ENCODE measurements at regions not wholly inside any gene's neighbourhood (a gene's known extent, or its start where the extent isn't known, plus 50 kb on each side); places are given as distances from the start of the nearest gene placed in this dataset.

DNA sequence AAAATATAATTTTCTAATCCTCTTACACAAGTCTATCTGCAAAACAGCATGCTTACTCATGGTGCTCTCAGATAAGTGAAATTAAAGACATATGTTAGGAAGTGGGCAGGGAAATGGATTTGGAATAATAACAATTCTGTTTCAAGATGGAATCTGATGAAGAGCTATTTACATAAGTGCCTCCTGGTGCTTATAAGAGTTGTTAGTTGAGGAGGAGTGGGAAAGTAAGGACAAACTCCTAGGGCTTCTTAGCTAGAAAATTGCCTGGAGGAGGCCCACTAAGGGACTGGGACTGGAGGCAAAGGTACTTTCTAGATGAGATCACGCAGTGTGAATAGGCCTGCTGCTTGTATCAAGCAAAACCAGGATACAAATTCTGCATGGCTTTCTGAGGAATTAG, 939.8 kb downstream of the GLUD2 start:
- no peaks in the 10 kb centered on the region for H3K9me3 ChIP-seq
- ATAC-seq: no peak
- H3K4me1 ChIP-seq: no peaks in the 10 kb centered on the region
- no peak overlapping the region for H3K27ac ChIP-seq
- H3K27me3 ChIP-seq: no peaks in the 10 kb centered on the region
- no peaks in the 10 kb centered on the region for H3K36me3 ChIP-seq
- TF ChIP-seq POLR2A (IDR thresholded peaks at IDR 0.05) (no peak), CTCF (IDR thresholded peaks at IDR 0.05) (no peak), EP300 (IDR thresholded peaks at IDR 0.05) (no peak), POLR2AphosphoS5 (IDR thresholded peaks at IDR 0.05) (no peak)
- no peak overlapping the region for H3K4me3 ChIP-seq
- WGBS, 2 donors (ENCODE audit: low coverage in 1 of 2): 56 to 73% methylated on average over 1 of the region's 1 CpG

DNA sequence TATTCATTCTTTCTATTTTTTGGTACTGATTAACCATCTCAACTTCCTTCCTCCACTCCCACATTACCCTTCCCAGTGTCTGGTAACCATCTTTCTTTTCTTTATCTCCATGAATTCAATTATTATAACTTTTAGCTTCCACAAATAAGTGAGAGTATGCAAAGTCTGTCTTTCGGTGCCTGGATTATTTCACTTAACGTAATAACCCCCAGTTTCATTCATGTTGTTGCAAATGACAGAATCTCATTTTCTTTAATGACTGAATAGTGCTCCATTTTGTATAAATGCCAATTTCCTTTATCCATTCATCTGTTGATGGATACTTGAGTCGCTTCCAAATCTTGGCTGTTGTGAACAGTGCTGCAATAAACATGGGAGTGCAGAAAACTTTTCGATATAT, 940.4 kb downstream of the GLUD2 start:
- TF ChIP-seq EP300 (IDR thresholded peaks at IDR 0.05) (no peak), CTCF (IDR thresholded peaks at IDR 0.05) (no peak), POLR2AphosphoS5 (IDR thresholded peaks at IDR 0.05) (no peak), POLR2A (IDR thresholded peaks at IDR 0.05) (no peak)
- Histone ChIP-seq H3K9me3 (no peaks in the 10 kb centered on the region), H3K36me3 (no peaks in the 10 kb centered on the region), H3K27ac (no peak overlapping the region), H3K27me3 (no peaks in the 10 kb centered on the region), H3K4me3 (no peak overlapping the region), H3K4me1 (no peaks in the 10 kb centered on the region)
- 64 to 84% methylated on average over 2 to 4 of the region's 4 CpGs for WGBS, 2 donors (ENCODE audit: low coverage in 1 of 2)
- ATAC-seq: no peak

DNA sequence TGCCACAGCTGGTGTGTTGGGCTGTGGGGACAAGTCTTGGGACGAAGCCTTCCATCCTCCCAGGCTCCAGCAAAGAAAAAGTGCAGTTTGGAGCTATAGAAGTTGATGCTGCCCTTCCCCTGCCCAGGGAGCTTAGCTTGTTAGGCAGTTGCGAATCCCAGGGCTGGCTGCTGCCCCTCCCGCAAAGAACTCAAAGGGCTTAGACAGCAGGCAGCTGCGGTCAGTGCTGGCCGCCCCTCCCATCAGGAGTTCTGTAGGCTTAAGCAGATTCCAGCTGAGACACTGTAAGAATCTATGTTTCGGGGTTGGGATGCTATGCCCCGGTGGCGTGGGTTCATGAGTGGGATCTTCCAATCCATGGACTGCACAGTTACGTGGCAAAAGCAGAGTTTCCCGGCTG, 956.7 kb downstream of the GLUD2 start:
- Histone ChIP-seq H3K27me3 (no peaks in the 10 kb centered on the region), H3K36me3 (no peaks in the 10 kb centered on the region), H3K4me3 (no peak overlapping the region), H3K9me3 (no peaks in the 10 kb centered on the region), H3K27ac (no peak overlapping the region), H3K4me1 (no peaks in the 10 kb centered on the region)
- WGBS, 2 donors (ENCODE audit: low coverage in 1 of 2): no CpG with 5 or more reads among the region's 10 CpGs
- no peak for ATAC-seq
- no peak for TF ChIP-seq POLR2AphosphoS5 (IDR thresholded peaks at IDR 0.05)
- no peak for TF ChIP-seq CTCF (IDR thresholded peaks at IDR 0.05)
- TF ChIP-seq POLR2A (IDR thresholded peaks at IDR 0.05): no peak
- TF ChIP-seq EP300 (IDR thresholded peaks at IDR 0.05): no peak

GRCh38 chrX:122026665-122027064, 979.3 kb downstream of the GLUD2 start:
- Histone ChIP-seq H3K9me3 (no peaks in the 10 kb centered on the region), H3K4me3 (no peak overlapping the region), H3K4me1 (no peaks in the 10 kb centered on the region), H3K36me3 (no peaks in the 10 kb centered on the region), H3K27ac (no peak overlapping the region), H3K27me3 (no peaks in the 10 kb centered on the region)
- ATAC-seq: no peak
- TF ChIP-seq POLR2AphosphoS5 (IDR thresholded peaks at IDR 0.05) (no peak), CTCF (IDR thresholded peaks at IDR 0.05) (no peak), POLR2A (IDR thresholded peaks at IDR 0.05) (no peak), EP300 (IDR thresholded peaks at IDR 0.05) (no peak)
- WGBS, 2 donors (ENCODE audit: low coverage in 1 of 2): 83 to 88% methylated on average over 1 of the region's 1 CpG

GRCh38 chrX:122046226-122046625, 998.8 kb downstream of the GLUD2 start:
- H3K27me3 ChIP-seq: no peaks in the 10 kb centered on the region
- no CpG with 5 or more reads among the region's 1 CpG for WGBS, 2 donors (ENCODE audit: low coverage in 1 of 2)

More at GRCh38 chrX:122046226-122046625, 998.8 kb downstream of the GLUD2 start:
- no peaks in the 10 kb centered on the region for H3K9me3 ChIP-seq
- no peaks in the 10 kb centered on the region for H3K36me3 ChIP-seq
- ATAC-seq: no peak
- H3K27ac ChIP-seq: no peak overlapping the region
- TF ChIP-seq POLR2A (IDR thresholded peaks at IDR 0.05) (no peak), POLR2AphosphoS5 (IDR thresholded peaks at IDR 0.05) (no peak), CTCF (IDR thresholded peaks at IDR 0.05) (no peak), EP300 (IDR thresholded peaks at IDR 0.05) (no peak)
- H3K4me1 ChIP-seq: no peaks in the 10 kb centered on the region
- no peak overlapping the region for H3K4me3 ChIP-seq
